Ovary (tissue), 3 donors: ENCODE measurements at regions not wholly inside any gene's neighbourhood (a gene's known extent, or its start where the extent isn't known, plus 50 kb on each side); places are given as distances from the start of the nearest gene placed in this dataset.

Experiments used
- CTCF ChIP-seq, 3 donors: fragments of 450-650 bp in 2 of 3; fragments of 200-600 bp in 1 of 3; IDR thresholded peaks; one replicate each; pipeline versions ENCODE4 v1.5.1 to v1.8.0; 2016 to 2022; ENCODE audit warnings: antibody characterized with exemption in 3 of 3, mild to moderate bottlenecking in 1 of 3
- POLR2A ChIP-seq: fragments of 450-650 bp; IDR thresholded peaks from one replicate; pipeline ENCODE4 v1.6.1; 2017; ENCODE audit warnings: antibody characterized with exemption, mild to moderate bottlenecking, moderate library complexity
- donor health status: DM: no; HTN: no; CAD: no.

DNA sequence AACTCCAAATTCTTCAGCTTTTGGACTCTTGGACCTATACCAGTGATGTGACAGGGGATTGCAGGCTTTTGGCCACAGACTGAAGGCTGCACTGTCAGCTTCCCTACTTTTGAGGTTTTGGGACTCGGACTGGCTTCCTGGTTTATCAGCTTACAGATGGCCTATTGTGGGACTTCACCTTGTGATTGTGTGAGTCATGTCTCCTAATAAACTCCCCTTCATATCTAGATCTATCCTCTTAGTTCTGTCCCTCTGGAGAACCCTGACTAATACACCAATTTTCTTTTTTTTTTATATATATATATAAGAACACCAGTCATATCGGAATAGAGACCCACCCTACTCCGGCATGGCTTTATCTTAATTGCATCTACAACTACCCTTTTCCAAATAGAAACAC, 166.8 kb downstream of the ETV1 start:
- TF ChIP-seq CTCF (IDR thresholded peaks at IDR 0.05) (no peak), POLR2A (no peak)
